ENCODE measurements at regions not wholly inside any gene's neighbourhood (a gene's known extent, or its start where the extent isn't known, plus 50 kb on each side); places are given as distances from the start of the nearest gene placed in this dataset.

GRCh38 chr5:68730220-68730978 lies 363.4 kb upstream of the SLC30A5 start:
- peak; percentile 28 for DNase-seq

GRCh38 chr5:68730979-68731654 lies 362.7 kb upstream of the SLC30A5 start:
- no peak for DNase-seq

GRCh38 chr5:68732251-68732650 lies 361.6 kb upstream of the SLC30A5 start:
- DNase-seq, result no peak

- DNase-seq, result no peak
Observed at GRCh38 chr5:68734781-68735180, 359.0 kb upstream of the SLC30A5 start.

GRCh38 chr5:68738236-68738635 lies 355.6 kb upstream of the SLC30A5 start:
- DNase-seq, result no peak

DNA sequence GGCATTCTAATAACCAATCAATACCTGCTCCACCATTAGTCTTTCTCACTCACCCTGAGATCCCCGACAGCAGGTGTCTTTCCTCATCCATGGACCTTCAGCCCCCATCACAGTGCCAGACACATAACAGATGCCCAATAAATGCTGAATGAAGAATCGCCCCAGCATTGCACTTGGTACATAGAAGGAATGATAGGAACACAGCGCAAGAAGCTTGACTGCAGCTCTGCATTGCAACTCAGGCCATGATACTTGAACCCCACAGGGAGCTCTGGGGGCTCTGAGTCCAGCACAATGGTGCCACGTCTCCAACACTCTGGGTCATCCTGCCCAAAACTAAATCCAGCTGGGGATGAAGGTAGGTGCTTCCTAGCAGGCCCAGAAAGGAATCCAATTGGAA lies 355.0 kb upstream of the SLC30A5 start:
- no peak for DNase-seq

DNA sequence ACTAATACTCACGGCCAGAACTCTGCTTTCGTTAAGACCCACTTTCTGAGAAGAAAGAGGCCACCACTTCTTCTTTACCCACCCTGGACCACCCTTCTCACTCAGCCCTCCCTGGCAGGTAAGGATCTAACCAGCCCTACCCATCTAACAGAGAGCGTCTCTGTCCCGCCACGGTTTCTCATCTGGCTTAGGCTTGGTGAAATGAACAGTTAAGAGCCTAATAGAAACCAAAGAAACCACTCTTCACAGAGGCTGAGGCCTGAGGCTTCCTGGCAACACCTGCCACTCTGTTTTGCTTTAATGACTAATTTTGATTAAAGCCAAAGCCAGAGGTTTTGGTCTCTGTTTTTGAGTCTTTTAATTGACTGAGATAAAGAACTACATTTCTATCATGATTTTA lies 354.1 kb upstream of the SLC30A5 start:
- no peak for DNase-seq

DNA sequence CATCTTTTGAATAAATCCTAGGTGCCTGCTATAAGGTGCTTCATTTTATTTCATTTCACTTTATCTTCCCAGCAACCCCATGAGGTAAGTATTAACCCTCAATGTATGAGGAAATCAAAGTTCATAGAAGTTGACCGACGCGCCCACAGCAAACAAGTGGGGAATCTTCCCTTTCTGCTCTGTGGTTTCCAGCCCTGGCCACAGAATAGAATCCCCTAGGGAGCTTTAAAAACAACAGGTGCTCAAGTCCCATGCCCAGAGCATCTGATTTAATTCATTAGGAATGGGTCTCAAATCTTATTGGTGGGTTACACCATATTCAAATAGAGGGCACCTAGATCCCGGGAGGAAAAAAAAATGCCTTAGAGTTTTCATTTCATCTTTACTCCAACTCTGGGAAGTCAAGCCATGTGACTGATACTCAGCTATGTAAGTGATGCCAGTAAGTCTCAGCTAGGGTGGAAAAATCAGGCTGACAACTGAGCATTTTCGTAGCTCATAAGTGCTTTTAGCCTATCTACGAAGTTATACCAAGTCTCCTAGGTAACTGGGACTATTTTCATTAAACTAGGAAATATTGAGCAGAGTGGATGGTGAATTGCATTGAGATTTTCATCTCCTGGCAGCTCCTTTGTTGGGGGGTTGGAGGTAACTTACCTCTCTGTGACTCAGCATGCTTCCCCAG lies 353.4 kb upstream of the SLC30A5 start:
- DNase-seq, result no peak

- DNase-seq, result no peak
Observed at GRCh38 chr5:68744206-68744605, 349.6 kb upstream of the SLC30A5 start.

DNA sequence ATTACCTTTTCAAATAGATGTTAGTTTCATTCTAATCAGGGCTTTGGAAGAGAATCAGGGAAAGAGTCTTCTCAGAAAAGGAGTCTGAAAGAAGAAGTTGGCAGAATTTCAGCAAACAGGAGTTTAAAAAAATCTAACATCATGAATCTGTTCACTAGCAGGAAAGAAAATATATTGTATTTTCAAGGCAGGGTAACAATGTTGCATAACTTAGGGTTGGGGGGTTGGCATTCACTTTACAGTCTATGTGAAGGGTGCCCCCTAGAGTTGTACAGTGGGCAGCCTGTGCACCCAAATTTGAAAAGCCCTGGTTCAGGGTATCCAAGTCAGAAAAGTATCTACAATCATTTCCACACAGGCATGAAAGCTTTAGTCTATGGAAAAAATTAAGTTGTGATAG lies 348.4 kb upstream of the SLC30A5 start:
- DNase-seq, result no peak

DNA sequence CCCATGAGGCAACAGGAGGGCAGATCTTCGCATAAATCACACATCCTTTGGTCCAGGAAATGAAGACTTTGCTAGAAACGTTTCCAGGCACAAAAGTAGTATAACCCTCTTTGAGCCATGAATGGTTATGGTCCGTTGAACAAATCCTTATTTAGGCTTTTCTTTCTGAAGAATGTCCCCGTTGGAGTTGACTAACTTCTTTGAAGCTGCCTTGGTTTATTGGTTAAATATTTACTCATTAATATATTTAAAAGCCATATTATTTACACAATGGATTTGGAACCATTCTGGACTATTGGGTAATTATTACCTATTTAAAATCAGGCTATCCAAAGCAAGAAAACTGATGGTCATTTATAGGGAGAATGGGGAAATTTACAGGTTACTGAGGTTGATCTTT lies 347.6 kb upstream of the SLC30A5 start:
- DNase-seq, result no peak

DNA sequence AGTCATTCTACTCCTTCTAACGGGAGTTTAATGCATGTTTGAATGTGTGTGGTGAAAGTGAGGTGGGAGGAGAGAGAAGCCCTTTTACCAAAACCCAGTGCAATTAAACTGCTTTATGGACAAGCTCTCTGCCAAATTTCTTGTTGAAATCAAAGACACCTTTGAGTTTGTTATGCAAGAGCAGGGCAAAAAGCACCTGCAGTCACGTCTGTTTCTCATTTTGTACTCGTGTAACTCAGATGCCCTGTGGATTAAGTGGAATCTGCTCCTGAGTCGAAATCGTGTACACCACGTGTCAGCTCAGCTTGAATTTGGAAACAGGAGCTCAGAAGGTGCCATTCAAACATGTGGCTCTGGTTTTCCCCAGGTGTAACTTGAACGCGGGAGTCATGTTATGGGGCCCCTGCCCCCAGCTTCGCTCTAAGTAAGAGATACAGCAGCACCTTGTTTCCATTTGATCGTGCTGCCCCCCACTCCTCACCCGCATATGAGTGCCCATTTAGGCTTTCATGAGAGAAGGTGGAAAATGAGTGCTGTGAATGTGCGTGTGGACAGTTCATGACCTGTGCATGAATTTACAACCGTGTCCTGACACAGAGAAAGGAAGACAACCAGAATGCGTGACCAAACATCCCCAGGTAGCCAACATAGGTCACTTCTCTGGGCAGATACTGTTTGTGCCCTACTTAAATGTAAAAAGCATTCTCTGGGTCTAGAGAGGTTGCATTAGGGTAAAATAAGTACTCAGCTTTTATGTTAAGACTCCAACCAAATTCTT lies 347.0 kb upstream of the SLC30A5 start:
- no peak for DNase-seq

DNA sequence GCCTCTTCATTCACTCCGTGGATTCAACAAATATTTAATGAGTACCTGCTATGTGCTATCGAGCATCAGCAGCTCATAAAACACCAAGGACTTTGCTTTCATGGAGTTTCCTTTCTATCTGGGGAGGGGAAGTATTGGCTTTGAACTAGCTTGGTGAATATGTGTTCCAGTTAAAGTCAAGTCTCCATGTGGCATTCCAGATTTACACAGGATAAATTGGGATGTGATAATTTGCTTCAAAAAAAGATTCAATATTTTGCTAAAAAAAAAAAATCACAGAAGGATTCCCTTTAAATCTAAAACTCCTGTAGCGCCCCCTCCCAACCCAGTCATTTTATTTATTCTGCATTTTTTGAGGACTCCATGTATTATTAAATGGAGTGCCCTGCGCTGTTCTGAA lies 346.3 kb upstream of the SLC30A5 start:
- DNase-seq, result no peak

DNA sequence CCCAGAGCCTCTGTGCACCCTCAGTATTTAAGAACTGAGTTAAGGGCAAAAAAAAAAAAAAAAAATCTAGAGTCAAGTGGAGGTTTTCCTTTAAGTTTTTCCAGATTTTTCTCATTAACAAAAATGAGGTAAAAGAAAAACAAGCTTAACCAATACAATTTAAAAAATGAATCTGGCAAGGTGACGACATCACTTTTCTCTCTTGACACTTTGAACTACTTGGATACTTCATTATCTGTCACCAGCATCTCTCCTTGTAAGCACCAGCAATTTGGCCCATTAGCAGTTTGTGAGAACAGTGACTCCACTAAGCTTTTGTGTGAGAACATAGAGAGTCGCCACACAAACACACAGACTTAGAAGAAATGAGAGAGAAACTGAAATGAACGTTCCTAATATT lies 345.7 kb upstream of the SLC30A5 start:
- DNase-seq, result no peak

- DNase-seq, result no peak
Observed at GRCh38 chr5:68749077-68749476, 344.7 kb upstream of the SLC30A5 start.

GRCh38 chr5:68749631-68750030 lies 344.2 kb upstream of the SLC30A5 start:
- DNase-seq, result no peak

GRCh38 chr5:68751661-68752060 lies 342.2 kb upstream of the SLC30A5 start:
- DNase-seq, result no peak

GRCh38 chr5:68754536-68754935 lies 339.3 kb upstream of the SLC30A5 start:
- no peak for DNase-seq

DNA sequence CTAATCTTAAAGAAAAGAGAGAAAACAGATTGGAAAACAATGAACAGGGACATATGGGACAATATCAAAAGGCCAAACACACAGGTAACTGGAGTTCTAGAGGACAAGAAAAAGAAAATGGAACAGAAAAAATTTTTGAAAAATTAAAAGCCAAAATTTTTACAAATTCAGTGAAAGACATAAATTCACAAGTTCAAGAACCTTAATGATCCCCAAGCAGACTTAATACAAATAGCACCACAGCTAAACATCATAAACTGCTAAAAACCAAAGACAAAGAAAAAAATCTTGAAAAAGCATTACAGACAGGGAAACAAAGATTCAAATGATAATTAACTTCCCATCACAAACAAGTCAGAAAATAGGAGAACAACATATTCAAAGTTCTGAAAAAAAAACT lies 338.5 kb upstream of the SLC30A5 start:
- no peak for DNase-seq

- no peak for DNase-seq
Observed at GRCh38 chr5:68757006-68757405, 336.8 kb upstream of the SLC30A5 start.

DNA sequence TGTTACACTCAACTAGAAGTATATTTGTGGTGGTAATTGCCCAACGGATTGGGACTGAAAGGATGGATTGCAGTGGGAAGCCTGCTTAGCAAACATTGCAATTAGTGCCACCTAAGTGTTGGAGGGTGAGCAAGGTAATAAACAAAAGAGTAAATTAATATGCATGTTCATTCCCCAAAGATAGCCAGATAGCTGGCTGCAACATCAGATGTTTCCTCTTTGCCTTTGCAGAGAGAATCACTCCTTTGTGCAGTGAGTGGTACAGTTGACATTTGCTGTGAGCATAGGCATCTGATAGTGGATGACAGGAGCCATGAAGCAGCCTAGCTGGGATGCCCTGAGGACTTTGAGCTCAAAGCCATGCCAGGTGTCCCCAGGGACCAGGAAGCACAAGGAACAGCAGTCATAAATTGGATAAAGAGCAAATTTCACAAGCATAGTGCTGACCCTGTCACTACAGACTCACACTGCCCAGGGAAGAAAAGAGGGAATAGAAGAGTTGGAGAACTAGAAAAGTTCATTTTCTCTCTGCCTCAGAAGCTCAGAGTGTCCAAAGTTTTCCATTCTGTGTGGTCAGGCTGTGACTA lies 336.1 kb upstream of the SLC30A5 start:
- DNase-seq, result no peak

GRCh38 chr5:68759593-68759992 lies 334.2 kb upstream of the SLC30A5 start:
- DNase-seq, result no peak

DNA sequence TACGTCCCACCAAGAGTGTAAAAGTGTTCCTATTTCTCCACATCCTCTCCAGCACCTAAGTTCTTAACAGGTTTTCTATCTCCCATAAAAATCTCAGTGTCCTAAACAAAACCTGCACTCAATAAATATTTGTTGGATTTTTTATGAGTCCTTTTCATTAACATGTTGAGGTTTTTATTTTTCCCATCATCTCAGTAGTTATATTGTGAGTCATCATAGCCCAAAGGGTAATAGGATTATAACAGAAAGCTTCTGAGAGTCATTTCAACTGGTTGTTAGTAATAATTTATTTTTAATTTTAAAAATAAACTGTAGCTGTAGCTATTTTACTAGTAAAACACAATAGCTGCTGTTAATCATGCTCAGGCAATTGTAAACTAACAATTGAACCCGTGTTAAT lies 331.6 kb upstream of the SLC30A5 start:
- DNase-seq, result no peak
